Neural progenitor cell (in vitro differentiated cells): ENCODE measurements at regions not wholly inside any gene's neighbourhood (a gene's known extent, or its start where the extent isn't known, plus 50 kb on each side); places are given as distances from the start of the nearest gene placed in this dataset.

Experiments used
- DNase-seq: peaks from one replicate; pipeline ENCODE4 v3.0.0-alpha.2; 2016; ENCODE audit warnings: low spot score
- H2AFZ ChIP-seq: fragments of 200-600 bp; sonication (generic); replicated peaks from 2 replicates; pipeline ENCODE4 v1.6.1; 2016; ENCODE audit warnings: antibody characterized with exemption
- H3F3A ChIP-seq: fragments of 200-600 bp; sonication (generic); 2 replicates; pipeline ENCODE4 v1.6.1; 2016; ENCODE audit warnings: antibody characterized with exemption, low read depth
- H3K27ac ChIP-seq: fragments of 200-600 bp; sonication (generic); 2 replicates; pipeline ENCODE4 v1.5.1; 2016; ENCODE audit warnings: mild to moderate bottlenecking
- H3K27me3 ChIP-seq: fragments of 200-600 bp; sonication (generic); 2 replicates; pipeline ENCODE4 v1.6.1; 2016; ENCODE audit warnings: mild to moderate bottlenecking, moderate library complexity
- H3K36me3 ChIP-seq: fragments of 200-600 bp; sonication (generic); 2 replicates; pipeline ENCODE4 v1.5.1; 2016
- H3K4me1 ChIP-seq: fragments of 200-600 bp; sonication (generic); 2 replicates; pipeline ENCODE4 v1.6.1; 2016; ENCODE audit warnings: mixed run types
- H3K4me2 ChIP-seq: fragments of 200-600 bp; sonication (generic); 2 replicates; pipeline ENCODE4 v1.6.1; 2016
- H3K4me3 ChIP-seq: fragments of 200-600 bp; sonication (generic); 2 replicates; pipeline ENCODE4 v1.5.1; 2016
- H3K79me2 ChIP-seq: fragments of 200-600 bp; sonication (generic); 2 replicates; pipeline ENCODE4 v1.6.1; 2016; ENCODE audit warnings: low read depth
- H3K9ac ChIP-seq: fragments of 200-600 bp; sonication (generic); 2 replicates; pipeline ENCODE4 v1.6.1; 2016
- H3K9me3 ChIP-seq: fragments of 200-600 bp; sonication (generic); 2 replicates; pipeline ENCODE4 v1.5.1; 2016; ENCODE audit warnings: low read depth
- H4K20me1 ChIP-seq: fragments of 200-600 bp; sonication (generic); 2 replicates; pipeline ENCODE4 v1.6.1; 2016; ENCODE audit warnings: low read depth
- H3K27ac Mint-ChIP-seq: 3 replicates; pipeline ENCODE4 v1.8.0; 2021; ENCODE audit warnings: mixed read lengths
- H3K27me3 Mint-ChIP-seq: 2 replicates; pipeline ENCODE4 v1.8.0; 2022; ENCODE audit warnings: low read depth, mild to moderate bottlenecking, inconsistent platforms, moderate library complexity, mixed read lengths; ENCODE audit not compliant: insufficient read depth
- H3K36me3 Mint-ChIP-seq: 3 replicates; pipeline ENCODE4 v1.8.0; 2021; ENCODE audit warnings: mixed read lengths
- H3K4me1 Mint-ChIP-seq: 3 replicates; pipeline ENCODE4 v1.8.0; 2021; ENCODE audit warnings: mixed read lengths
- H3K4me3 Mint-ChIP-seq: 3 replicates; pipeline ENCODE4 v1.8.0; 2021; ENCODE audit warnings: mild to moderate bottlenecking, moderate library complexity, mixed read lengths
- H3K9me3 Mint-ChIP-seq: 3 replicates; pipeline ENCODE4 v1.8.0; 2020; ENCODE audit warnings: mixed read lengths
- EZH2 ChIP-seq: fragments of 200-600 bp; sonication (generic); IDR thresholded peaks from 2 replicates; pipeline ENCODE4 v1.6.1; 2017; ENCODE audit warnings: antibody characterized with exemption, mild to moderate bottlenecking, moderate library complexity
- EZH2phosphoT487 ChIP-seq: fragments of 200-600 bp; sonication (generic); IDR thresholded peaks from 2 replicates; pipeline ENCODE4 v1.6.1; 2017; ENCODE audit warnings: antibody characterized with exemption
- TF ChIP-seq, protein P1 (sequence below): fragments of 200-600 bp; sonication (generic); IDR thresholded peaks from 2 replicates; pipeline ENCODE4 v1.5.1; 2017; ENCODE audit warnings: antibody characterized with exemption, mild to moderate bottlenecking

DNA sequence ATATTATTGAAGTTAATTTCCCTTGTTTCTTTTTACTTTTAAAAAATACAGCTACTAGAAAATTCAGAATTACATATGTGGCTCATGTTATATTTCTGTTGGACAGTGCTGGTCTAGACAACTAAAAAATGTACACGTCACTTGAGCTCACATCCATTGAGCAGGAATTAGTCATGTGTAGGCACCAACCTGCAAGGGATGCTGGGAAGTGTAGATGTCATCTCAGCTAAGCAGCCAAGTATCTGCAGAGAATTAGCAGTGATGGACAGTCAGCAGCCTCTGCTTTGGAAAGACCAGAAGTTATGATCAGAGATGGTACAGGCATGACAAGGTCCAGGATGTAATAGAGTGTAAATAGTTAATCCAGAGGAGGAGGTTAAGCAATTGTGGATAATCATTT lies 87.1 kb upstream of the HS3ST2 start:
- no peak for DNase-seq
- TF ChIP-seq EZH2: no peak
- TF ChIP-seq EZH2phosphoT487: no peak
- TF ChIP-seq, protein P1, sequence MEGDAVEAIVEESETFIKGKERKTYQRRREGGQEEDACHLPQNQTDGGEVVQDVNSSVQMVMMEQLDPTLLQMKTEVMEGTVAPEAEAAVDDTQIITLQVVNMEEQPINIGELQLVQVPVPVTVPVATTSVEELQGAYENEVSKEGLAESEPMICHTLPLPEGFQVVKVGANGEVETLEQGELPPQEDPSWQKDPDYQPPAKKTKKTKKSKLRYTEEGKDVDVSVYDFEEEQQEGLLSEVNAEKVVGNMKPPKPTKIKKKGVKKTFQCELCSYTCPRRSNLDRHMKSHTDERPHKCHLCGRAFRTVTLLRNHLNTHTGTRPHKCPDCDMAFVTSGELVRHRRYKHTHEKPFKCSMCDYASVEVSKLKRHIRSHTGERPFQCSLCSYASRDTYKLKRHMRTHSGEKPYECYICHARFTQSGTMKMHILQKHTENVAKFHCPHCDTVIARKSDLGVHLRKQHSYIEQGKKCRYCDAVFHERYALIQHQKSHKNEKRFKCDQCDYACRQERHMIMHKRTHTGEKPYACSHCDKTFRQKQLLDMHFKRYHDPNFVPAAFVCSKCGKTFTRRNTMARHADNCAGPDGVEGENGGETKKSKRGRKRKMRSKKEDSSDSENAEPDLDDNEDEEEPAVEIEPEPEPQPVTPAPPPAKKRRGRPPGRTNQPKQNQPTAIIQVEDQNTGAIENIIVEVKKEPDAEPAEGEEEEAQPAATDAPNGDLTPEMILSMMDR: no peak
- Histone ChIP-seq H3K4me3 (no peak overlapping the region), H2AFZ (no peak overlapping the region), H3K27me3 (no peaks in the 10 kb centered on the region), H3K4me2 (no peak overlapping the region), H3K36me3 (no peaks in the 10 kb centered on the region), H3K79me2 (no peaks in the 10 kb centered on the region), H3K9ac (no peak overlapping the region), H3K27ac (no peak overlapping the region), H3K9me3 (no peaks in the 10 kb centered on the region), H3F3A (no peaks in the 10 kb centered on the region), H3K4me1 (peaks cover 4% of the 10 kb centered on the region), H4K20me1 (no peaks in the 10 kb centered on the region)
- Mint-ChIP-seq H3K4me1 (peaks cover 9% of the 10 kb centered on the region), H3K36me3 (no peaks in the 10 kb centered on the region), H3K27ac (no peak overlapping the region), H3K4me3 (no peak overlapping the region), H3K27me3 (peaks cover 7% of the 10 kb centered on the region), H3K9me3 (no peaks in the 10 kb centered on the region)

DNA sequence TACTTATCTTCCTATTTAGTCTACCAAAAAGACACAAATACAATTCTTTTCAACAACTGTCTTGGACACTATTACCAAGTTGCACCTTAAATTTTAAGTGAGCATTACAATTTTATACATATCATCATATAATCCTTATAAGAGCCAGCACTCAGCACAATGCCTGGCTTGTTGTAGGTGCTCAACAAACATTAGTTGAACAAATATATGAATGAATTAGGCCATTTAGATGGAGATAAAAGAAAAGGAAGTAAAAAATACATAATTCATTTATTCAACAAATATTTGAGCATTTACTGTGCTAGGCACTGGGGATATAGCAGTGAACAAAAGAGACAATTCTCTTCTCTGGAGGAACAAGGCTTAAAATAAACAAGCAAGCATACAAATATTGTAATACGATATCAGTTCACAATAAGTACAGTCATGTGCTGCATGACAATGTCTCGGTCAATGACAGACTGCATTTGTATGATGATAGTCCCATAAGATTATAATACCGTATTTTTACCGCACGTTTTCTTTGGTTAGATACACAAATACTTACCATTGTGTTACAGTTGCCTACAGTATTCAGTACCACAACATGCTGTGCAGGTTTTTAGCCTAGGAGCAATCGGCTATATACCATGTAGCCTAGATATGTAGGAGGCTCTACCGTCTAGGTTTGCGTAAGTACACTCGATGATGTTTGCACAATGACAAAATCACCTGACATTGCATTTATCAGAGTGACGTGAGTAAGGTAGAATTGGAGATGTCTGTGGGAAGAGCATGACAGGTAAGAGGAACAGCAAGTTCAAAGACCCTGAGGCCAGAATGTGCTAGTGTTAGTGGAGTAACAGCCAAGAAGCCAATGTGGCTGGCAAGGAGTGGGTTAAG lies 86.4 kb upstream of the HS3ST2 start:
- H3K4me3 Mint-ChIP-seq: no peak overlapping the region
- H3K9me3 Mint-ChIP-seq: no peaks in the 10 kb centered on the region
- Histone ChIP-seq H3K4me2 (no peak overlapping the region), H3K4me3 (no peak overlapping the region), H3K4me1 (peaks cover 4% of the 10 kb centered on the region), H3K36me3 (no peaks in the 10 kb centered on the region), H4K20me1 (no peaks in the 10 kb centered on the region), H2AFZ (no peak overlapping the region), H3K27me3 (no peaks in the 10 kb centered on the region), H3K27ac (no peak overlapping the region), H3K9me3 (no peaks in the 10 kb centered on the region), H3K79me2 (no peaks in the 10 kb centered on the region), H3F3A (no peaks in the 10 kb centered on the region), H3K9ac (no peak overlapping the region)
- H3K27me3 Mint-ChIP-seq: peaks cover 7% of the 10 kb centered on the region
- no peaks in the 10 kb centered on the region for H3K36me3 Mint-ChIP-seq
- H3K27ac Mint-ChIP-seq: no peak overlapping the region
- peaks cover 9% of the 10 kb centered on the region for H3K4me1 Mint-ChIP-seq
- no peak for DNase-seq
- TF ChIP-seq, protein P1: no peak
- TF ChIP-seq EZH2: no peak
- no peak for TF ChIP-seq EZH2phosphoT487

DNA sequence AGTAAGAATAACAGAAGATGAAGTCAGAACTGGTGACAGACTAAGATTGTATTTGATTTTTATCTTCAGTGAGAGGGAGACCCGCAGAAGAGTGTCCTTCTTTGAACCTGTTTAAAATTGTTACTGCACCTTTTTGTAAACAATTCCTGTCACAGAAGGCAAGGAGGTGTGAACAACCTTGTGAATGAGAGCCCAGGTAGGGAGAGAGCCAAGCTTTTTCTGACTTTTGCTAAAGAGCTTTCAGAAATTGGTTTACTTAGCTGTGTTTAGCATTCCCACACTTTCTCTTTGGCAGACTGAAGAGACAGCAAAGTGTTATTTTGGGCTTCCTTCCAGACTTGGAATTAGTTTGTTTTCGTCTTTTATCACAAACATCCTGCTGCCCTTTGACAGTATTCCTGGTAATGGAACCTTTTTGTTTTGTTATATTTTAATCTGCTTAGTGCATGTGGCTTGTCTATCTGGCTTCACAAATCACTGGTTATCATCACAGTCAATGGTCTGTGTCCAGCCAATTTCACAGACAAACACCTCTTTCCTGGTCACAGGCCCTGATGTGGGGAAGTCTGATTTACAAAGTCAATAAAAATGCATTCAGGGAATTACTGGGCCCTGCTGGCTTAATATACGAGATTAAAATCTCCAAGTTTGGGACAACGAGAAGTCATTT lies 85.7 kb upstream of the HS3ST2 start:
- Histone ChIP-seq H3F3A (no peaks in the 10 kb centered on the region), H3K4me3 (no peak overlapping the region), H3K9ac (no peak overlapping the region), H3K9me3 (no peaks in the 10 kb centered on the region), H3K79me2 (no peaks in the 10 kb centered on the region), H4K20me1 (no peaks in the 10 kb centered on the region), H3K4me2 (no peak overlapping the region), H2AFZ (no peak overlapping the region), H3K27me3 (no peaks in the 10 kb centered on the region), H3K4me1 (peaks cover 4% of the 10 kb centered on the region), H3K27ac (no peak overlapping the region), H3K36me3 (no peaks in the 10 kb centered on the region)
- Mint-ChIP-seq H3K36me3 (no peaks in the 10 kb centered on the region), H3K27me3 (peaks cover 7% of the 10 kb centered on the region), H3K9me3 (no peaks in the 10 kb centered on the region), H3K4me3 (no peak overlapping the region), H3K4me1 (peaks cover 9% of the 10 kb centered on the region), H3K27ac (no peak overlapping the region)
- TF ChIP-seq EZH2 (no peak), EZH2phosphoT487 (no peak)
- TF ChIP-seq, protein P1: no peak
- DNase-seq: no peak
